Activated CD8-positive, alpha-beta memory T cell treated with anti-CD3 and anti-CD28 coated beads for 24 hours (primary cell): ENCODE measurements at regions not wholly inside any gene's neighbourhood (a gene's known extent, or its start where the extent isn't known, plus 50 kb on each side); places are given as distances from the start of the nearest gene placed in this dataset.
"Not testable (repeated sequence)": the region's sequence is repeated elsewhere in the genome, so short reads cannot be mapped to it uniquely, and the experiment has no call there.

Experiments used
- DNase-seq: peaks from one replicate; pipeline ENCODE4 v3.0.0-alpha.2; 2020

DNA sequence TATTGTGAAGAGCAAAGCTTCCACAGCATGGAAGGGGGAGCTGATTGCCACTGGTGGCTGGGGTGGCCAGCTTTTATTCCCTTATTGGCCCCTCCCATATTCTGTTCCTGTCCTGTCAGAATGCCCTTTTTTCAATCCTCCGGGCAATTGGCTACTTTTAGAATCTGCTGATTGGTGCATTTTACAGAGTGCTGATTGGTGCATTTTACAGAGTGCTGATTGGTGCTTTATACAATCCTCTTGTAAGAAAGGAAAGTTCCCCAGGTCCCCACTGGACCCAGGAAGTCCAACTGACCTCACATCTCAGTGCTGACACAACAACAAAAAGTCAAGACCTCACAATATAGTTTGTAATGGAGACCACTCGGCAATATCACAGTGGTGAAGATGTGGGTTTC lies 195.0 kb downstream of the SPATA31A6 start:
- DNase-seq = no peak

DNA sequence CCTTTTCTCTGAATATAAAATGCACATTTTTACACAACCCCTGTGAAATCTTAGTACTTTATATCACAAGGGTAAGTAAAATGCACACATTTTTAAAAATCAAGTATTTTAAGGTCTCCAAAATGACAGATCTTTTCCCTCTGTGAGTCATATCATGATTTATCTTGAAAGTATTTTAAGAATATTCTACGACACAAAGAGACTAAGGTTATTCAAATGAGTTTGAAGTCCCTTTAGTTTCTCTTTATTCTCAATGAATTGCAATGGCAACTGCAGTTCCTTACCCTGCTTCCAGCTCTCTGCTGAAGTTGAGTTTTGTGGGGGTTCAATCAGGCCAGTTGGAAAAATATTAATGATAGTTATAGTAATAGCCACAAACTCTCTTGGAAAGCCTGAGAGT lies 196.1 kb downstream of the SPATA31A6 start:
- DNase-seq = not testable (repeated sequence)

- not testable (repeated sequence) for DNase-seq
Measured at GRCh38 chr9:42384585-42384984, 201.1 kb downstream of the SPATA31A6 start.

DNA sequence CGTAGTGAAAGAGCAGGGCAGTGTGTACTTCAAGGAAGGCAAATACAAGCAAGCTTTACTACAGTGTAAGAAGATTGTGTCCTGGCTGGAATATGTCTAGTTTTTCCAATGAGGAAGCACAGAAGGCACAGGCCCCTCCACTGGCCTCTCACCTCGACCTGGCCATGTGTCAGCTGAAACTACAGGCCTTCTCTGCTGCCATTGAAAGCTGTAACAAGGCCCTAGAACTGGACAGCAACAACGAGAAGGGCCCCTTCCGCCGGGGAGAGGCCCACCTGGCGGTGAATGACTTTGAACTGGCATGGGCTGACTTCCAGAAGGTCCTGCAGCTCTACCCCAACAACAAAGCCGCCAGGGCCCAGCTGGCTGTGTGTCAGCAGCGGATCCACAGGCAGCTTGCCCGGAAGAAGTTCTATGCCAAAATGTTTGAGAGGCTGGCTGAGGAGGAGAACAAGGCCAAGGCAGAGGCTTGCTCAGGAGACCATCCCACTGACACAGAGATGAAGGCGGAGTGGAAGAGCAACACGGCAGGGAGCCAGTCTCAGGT lies 202.2 kb downstream of the SPATA31A6 start:
- not testable (repeated sequence) for DNase-seq

DNA sequence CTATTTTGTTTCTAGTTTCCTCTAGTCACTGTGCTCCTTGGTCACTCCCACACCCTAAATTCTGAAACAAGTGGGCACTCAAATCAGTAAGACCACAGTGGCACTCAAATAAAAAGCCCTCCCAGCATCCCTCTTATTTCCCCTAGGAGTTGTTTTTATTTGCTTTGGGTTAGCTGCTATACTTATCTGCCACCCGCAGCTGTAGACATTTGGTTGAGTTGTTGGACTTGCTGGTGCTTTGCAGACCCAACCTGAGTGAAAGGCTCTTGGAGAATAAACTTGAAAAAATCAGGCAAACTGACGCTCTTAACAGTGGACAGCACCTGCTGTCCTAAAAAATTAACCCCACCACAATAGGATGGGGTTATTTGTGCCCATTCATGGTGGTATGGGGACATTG lies 203.0 kb downstream of the SPATA31A6 start:
- no peak for DNase-seq

DNA sequence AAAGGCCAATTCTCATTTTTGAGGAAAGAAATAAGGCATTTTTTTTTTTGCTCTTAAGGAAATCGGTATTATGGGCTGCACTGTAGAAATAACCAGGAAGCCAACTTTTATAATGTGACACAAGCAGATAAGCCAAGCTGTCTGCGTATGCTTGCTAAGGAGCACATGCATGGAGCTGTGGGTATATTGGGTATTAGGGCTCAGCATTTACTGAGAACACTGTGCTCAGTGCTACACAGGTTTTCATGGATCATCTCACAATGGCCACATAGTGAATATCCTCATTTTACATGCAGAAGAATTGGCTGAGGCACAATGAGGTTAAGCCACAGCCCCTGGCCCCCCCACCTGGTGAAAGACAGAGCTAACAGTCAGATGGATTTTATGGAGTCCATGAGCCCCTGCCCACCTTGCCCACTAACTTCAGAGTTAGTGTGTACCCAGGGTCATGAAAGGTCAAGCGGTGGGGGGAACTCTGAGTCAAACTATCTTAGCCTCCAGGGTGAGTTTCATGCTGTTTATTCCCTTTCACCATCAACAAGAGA lies 204.8 kb downstream of the SPATA31A6 start:
- DNase-seq = no peak

GRCh38 chr9:42388846-42389245 lies 205.4 kb downstream of the SPATA31A6 start:
- no peak for DNase-seq

GRCh38 chr9:42392773-42393455 lies 209.5 kb downstream of the SPATA31A6 start:
- DNase-seq = not testable (repeated sequence)

GRCh38 chr9:42396318-42396717 lies 212.9 kb downstream of the SPATA31A6 start:
- no peak for DNase-seq

GRCh38 chr9:42397336-42397735 lies 213.9 kb downstream of the SPATA31A6 start:
- DNase-seq = not testable (repeated sequence)

DNA sequence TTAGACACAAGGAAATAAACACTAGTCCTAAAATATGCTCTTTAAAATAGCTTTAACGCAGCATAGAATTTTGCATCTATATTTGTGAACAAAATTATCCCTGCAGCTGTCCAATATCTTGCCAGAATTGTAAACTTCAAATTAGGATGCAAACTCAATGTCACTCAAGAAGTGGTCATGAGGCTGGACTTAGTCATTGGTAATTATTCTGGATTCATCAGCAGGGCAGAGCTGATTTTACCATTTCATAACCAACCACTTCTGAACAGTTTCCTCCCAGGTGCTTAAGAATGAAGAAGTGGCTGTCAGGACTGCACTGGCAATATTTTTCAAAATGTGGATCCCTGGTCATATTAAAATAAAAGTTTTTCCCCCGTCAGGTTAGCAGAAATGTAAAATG lies 219.5 kb downstream of the SPATA31A6 start:
- DNase-seq = not testable (repeated sequence)

DNA sequence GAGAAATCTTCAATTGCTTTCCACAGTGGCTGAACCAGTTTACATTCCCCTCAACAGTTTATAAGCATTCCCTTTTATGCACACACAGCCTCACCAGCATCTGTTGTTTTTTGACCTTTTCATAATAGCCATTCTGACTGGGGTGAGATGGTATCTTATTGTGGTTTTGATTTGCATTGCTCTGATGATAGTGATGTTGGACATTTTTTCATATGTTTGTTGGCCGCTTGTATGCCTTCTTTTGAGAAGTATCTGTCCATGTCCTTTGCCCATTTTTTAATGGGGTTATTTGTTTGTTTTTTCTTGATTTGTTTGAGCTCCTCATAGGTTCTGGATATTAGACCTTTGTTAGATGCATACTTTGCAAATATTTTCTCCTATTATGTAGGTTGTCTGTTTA lies 226.1 kb downstream of the SPATA31A6 start:
- DNase-seq = not testable (repeated sequence)

- not testable (repeated sequence) for DNase-seq
Measured at GRCh38 chr9:42412354-42412753, 228.9 kb downstream of the SPATA31A6 start.

GRCh38 chr9:42414865-42415264 lies 231.4 kb downstream of the SPATA31A6 start:
- not testable (repeated sequence) for DNase-seq

DNA sequence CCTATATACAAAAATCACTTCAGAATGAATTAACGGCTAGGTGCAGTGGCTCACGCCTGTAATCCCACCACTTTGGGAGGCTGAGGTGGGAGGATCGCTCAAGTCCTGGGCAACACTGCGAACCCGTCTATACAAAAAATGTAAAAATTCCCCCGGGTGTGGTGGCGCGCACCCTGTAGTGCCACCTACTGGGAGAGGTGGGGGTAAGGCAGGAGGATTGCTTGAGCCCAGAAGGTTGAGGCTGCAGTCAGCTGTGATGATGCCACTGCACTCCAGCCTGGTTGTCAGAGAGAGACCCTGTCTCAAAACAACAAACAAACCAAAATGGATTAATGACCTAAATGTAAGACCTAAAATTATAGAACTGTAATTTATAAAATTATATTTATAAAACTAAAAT lies 236.2 kb downstream of the SPATA31A6 start:
- not testable (repeated sequence) for DNase-seq

DNA sequence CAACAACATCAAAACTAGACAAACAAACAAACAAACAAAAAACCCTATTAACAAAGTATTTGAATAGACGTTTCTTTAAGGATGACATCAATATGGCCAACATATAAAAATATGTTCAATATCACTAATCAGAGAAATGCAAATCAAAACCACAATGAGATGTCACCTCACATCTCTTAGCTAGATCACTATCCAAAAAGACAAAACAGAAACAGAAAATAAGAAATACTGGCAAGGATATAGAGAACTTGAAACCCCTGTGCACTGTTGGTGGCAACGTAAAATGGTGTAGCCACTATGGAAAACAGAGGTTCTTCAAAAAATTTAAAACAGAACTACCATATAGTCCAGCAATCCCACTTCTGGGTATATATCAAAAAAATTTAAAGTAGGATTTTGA lies 236.9 kb downstream of the SPATA31A6 start:
- not testable (repeated sequence) for DNase-seq

- not testable (repeated sequence) for DNase-seq
Measured at GRCh38 chr9:42421630-42422029, 238.2 kb downstream of the SPATA31A6 start.

GRCh38 chr9:42430674-42431615 lies 247.5 kb downstream of the SPATA31A6 start:
- not testable (repeated sequence) for DNase-seq

DNA sequence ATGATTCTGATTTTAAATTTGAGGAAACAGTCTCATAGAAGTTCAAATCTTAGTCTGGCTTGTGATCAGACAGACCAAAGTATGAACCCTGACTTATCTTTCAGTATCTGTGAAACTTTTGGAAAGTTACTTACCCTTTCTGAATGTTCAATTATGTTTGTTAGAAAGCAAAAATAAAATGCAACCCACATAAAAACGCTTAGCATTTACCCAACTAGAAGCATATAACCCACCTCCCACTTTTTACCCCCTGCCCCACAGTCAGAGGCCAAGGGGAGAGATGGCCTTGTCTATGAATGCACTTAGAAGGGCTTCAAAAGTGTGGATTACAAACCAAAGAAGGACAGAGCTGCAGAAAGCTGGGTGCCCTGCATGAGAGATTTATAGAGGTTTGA lies 248.2 kb downstream of the SPATA31A6 start:
- not testable (repeated sequence) for DNase-seq

GRCh38 chr9:42434844-42435714 lies 251.6 kb downstream of the SPATA31A6 start:
- DNase-seq = not testable (repeated sequence)

- DNase-seq = not testable (repeated sequence)
Measured at GRCh38 chr9:42435715-42436342, 252.4 kb downstream of the SPATA31A6 start.
